ENCODE measurements at regions not wholly inside any gene's neighbourhood (a gene's known extent, or its start where the extent isn't known, plus 50 kb on each side); places are given as distances from the start of the nearest gene placed in this dataset.
"Not testable (repeated sequence)": the region's sequence is repeated elsewhere in the genome, so short reads cannot be mapped to it uniquely, and the experiment has no call there.

DNA sequence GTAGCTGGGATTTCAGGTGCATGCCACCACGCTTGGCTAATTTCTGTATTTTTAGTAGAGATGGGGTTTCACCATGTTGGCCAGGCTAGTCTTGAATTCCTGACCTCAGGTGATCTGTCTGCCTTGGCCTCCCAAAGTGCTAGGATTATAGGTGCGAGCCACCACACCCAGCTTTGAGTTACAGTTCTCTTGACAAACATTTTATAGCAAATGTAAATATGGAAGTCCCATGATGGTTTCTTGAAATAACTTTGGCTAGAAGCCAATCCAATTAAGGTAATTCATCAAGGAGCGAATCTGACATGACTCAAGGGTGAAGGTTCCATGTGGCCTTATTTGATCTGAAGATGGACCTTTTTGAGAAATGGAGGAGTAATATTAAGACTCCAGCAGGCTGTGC, 76.2 kb upstream of the RFLNA start:
- DNase-seq (ENCODE audit: low spot score), result not testable (repeated sequence)

GRCh38 chr12:124222368-124223245, 72.3 kb upstream of the RFLNA start:
- no peak for DNase-seq (ENCODE audit: low spot score)

DNA sequence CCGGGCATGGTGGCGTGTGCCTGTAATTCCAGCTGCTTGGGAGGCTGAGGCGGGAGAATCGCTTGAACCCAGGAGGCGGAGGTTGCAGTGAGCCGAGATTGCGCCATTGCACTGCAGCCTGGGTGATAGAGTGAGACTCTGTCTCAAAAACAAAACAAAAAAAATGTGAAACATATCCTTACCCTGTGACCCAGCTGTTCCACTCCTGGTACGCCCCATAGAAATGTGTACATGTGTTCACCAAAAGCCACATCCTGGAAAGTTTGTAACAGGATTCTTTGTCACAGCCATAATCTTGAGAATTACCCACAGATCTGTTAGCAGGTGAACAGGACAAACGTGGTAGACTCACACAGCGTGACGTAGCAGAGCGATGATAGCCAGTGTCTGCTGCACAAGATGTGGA, 71.2 kb upstream of the RFLNA start:
- not testable (repeated sequence) for DNase-seq (ENCODE audit: low spot score)

DNA sequence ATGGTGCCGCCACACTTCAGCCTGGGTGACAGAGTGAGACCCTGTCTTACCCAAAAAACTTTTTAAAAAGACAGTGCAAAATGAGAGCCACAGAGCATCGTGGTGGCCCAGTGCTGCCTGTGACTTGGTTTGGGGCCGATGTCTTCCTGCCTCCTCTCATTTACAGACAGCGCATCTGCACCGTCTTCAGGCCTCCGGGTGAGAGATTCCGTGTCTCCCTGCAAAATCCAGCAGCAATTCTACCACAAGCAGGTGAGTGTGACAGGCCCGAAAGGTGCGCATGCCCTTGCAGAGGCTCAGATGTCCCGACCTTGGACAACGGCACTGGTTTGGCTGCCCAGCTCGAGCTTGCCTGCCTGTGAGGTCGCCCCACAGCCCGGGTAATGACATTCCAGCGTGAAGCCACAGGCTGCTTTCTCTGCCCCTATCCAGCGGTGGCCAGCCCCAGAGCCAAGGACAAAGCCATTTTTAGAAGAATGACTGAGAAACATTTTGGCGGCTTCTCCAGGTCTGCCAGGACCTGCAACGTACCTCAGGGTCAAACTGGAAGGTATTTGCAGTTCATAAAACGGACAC, 70.3 kb upstream of the RFLNA start:
- DNase-seq (ENCODE audit: low spot score), result no peak

DNA sequence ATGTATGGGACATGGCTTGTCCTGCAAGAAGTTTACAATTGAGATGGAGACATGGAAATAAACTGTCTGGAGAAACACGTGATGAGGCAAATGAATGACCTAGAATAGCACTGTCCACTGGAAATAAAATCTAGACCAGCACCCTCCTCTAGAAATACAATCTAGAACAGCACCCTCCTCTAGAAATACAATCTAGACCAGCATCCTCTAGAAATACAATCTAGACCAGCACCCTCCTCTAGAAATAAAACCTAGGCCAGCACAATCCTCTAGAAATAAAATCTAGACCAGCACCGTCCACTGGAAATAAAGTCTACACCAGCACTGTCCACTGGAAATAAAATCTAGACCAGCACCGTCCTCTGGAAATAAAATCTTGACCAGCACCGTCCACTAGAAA, 69.2 kb upstream of the RFLNA start:
- no peak for DNase-seq (ENCODE audit: low spot score)

GRCh38 chr12:124227951-124228711, 66.8 kb upstream of the RFLNA start:
- DNase-seq (ENCODE audit: low spot score), result no peak

DNA sequence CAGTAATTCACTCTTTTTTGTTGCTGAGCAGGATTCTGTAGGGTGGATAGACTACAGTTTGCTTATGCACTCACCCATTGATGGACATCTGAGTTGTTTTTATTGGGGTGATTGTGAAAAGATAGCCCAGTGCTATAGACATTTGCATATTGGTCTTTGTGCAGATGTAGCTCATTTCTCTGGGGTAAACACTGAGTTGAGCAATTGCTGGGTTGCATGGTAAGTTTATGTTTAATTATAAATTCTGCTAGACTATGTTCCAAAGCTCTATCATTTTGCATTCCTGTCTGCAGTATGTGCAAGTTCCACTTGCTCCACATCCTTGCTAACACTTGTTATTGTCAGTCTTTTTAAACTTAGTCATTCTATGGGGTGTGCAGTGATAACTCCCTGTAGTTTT, 65.4 kb upstream of the RFLNA start:
- no peak for DNase-seq (ENCODE audit: low spot score)

DNA sequence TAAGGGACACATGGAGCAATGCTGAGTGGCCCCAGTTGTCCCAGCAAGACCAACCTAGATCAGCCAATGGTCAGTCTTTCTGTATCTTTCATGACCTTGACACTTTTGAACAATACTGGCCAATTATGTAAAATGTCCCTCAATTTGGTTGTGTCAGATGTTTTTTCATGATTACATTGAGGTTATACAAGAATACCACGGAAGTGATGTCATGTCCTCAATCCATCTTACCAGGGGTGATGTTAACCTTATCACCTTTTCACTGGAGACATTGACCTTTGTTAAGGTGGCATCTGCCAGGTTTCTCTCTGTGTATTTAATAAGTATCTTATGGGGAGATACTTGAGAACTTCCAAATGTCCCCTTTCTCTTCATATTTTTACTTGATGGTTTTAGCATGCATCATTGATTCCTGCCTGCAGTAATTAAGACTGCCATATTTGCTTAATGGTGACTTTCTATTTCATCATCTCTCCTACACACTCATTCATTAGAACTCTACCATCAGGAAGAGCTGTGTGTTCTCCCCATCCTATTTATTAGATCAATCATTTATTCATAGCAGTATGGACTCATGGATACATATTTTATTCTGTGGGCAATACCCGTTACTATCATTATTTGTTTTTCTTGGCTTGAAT, 64.7 kb upstream of the RFLNA start:
- DNase-seq (ENCODE audit: low spot score), result no peak

DNA sequence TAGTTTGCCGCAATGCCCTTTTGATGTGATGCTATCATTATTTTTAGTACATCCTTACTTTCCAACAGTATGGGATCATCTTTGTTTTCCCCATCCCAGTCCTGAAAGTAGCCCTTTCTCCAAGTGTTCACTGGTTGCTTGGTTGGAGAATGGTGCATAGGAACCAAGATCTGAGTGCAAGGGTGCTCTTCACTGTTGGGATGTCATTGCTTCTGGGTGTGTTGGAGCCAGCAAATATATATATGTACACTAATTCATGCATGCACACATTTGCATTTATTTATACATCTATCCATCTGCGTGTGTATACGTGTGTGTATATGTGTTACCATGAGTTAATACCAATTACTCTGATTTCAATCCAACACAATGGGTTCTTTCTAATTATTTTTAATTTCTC, 64.1 kb upstream of the RFLNA start:
- DNase-seq (ENCODE audit: low spot score), result no peak

DNA sequence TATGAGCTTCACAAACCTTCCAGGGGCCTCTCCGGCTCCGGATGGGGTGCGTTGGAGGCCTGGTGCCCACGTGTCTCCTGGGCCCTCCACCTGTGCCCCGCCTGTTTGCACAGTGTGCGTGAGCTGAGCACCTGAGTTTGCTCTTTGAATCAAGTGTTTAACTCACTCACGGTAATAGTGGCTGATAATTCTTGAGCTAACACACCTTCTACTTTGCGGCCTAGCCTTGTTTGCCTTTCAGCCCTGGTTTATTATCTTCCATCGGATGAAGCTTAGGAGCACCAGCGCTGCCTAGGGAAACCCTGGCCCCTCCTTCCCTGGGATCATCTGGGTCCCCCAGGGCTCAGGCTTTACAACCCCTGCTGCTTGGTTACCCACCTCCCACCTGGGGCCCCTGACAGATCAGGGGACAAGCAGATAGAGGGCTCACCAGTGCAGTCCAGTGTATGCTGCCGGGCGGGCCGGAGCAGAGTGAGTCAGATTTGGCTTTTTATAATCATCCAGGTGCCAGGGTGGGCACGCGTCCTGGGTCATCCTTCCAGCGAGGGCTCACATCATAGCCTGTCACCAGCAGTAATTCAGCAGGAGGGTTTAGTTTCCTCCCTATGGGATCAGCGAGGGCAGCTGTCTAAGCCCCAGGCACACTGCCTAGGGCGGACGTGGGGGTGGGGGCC, 62.8 kb upstream of the RFLNA start:
- no peak for DNase-seq (ENCODE audit: low spot score)

GRCh38 chr12:124232654-124232987, 62.3 kb upstream of the RFLNA start:
- DNase-seq (ENCODE audit: low spot score), result no peak

DNA sequence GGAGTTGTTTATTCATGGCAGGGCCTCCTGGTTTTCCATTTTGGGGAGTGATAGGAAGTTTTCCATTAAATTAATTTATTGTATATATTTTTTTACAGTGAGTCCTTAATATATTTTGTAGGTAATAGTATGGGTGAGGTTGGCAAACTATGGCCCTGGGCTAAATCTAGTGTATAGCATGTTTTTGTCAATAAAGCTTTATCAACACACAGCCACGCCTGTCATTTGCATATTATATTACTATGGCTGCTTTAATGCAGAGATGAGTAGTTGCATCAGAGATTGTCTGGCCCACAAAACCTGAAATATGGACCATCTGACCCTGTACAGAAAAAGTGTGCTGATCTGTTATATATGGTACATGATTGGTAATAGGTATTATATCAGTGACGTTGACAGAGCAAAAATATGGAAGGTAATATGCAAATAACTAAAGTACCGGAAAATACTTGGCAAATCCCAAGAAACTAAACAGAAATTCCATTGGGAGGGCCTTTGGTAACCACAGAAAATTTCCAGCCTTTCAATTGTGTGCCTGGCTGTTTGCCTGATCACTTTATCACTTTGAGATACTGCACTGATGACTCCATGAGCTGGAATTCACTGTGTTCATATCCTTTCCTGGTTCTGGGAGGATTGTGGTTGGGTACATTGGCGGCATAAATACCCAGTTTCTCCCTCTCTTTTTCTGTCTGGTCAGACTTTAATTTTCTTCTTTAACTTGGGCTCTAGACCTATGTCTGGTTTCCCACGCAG, 61.7 kb upstream of the RFLNA start:
- DNase-seq (ENCODE audit: low spot score), result peak; percentile 92

- DNase-seq (ENCODE audit: low spot score), result peak; percentile 16
Observed at GRCh38 chr12:124233846-124234640, 60.9 kb upstream of the RFLNA start.

- DNase-seq (ENCODE audit: low spot score), result peak; percentile 77
Observed at GRCh38 chr12:124236625-124237031, 58.3 kb upstream of the RFLNA start.

- DNase-seq (ENCODE audit: low spot score), result no peak
Observed at GRCh38 chr12:124238886-124239285, 56.0 kb upstream of the RFLNA start.

DNA sequence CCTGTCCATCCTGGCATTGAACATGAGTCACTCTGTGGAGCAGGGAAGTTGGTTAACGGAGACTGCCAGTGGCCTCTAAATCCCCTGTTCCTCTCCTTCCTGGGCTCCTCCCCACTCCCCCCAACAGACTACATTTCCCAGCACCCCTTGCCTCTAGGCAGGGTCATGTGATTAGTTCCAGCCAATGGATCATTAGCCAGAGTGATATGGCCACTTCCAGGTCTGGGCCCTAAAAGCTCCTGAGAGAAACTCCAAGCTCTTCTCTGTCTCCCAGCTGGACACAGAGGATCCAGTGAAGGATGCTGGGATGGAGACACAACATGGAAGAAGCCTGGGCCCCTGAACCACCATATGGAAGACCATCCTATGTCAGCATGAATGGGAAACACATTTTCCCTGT, 54.4 kb upstream of the RFLNA start:
- no peak for DNase-seq (ENCODE audit: low spot score)

GRCh38 chr12:124241776-124242528, 52.9 kb upstream of the RFLNA start:
- no peak for DNase-seq (ENCODE audit: low spot score)

DNA sequence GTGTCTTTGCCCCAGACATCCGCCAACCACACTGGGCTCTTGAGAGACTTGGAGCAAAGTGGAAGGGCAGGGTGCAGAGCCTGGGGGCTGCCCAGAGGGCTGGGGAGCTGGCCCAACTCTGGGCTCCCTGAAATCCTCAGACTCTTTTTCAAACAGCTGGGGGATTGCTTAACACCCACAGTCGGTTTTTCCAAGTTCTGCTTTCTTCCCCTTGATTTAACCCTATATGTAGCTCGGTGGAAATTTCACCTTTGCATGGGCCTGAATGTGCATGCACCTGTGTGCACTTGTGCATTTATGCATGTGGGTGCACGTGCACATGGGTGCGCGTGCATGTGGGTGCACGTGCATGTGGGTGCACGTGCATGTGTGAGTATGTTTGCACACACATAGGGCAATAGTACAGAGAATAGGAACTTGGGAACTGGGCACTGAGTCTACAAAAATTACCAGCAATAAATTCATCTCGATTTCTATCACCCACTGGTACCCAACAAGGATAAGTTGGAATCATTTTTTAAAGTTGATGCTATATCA, 52.3 kb upstream of the RFLNA start:
- DNase-seq (ENCODE audit: low spot score), result no peak

- no peak for DNase-seq (ENCODE audit: low spot score)
Observed at GRCh38 chr12:124243936-124244335, 51.0 kb upstream of the RFLNA start.

Measured in AG08395 (cell line).